HepG2 (cell line): ENCODE measurements at regions not wholly inside any gene's neighbourhood (a gene's known extent, or its start where the extent isn't known, plus 50 kb on each side); places are given as distances from the start of the nearest gene placed in this dataset.

Source experiments
- ATAC-seq: fragments of 200-7000 bp; cut with Tn5 transposase; 3 replicates; pipeline ENCODE4 v1.9.1; 2020; ENCODE audit warnings: mild to moderate bottlenecking, moderate library complexity
- BruUV-seq: library from RNA; stranded (reverse); fragments of 400-500 nt; replicated peaks from 2 replicates; lab custom pipeline; 2021; lab: Mats Ljungman, UMichigan
- CTCF ChIA-PET: fragments of 300-600 bp; formaldehyde crosslinking; extraction: SDS; loops from one replicate; lab custom pipeline; 2021; ENCODE audit warnings: low total read pairs, inconsistent platforms, low intra/inter-chr PET ratio; lab: Yijun Ruan, JAX
- POLR2A ChIA-PET: fragments of 350-600 bp; sonication (Branson Sonifier 250); formaldehyde crosslinking; loops from one replicate; lab custom pipeline; 2020; ENCODE audit warnings: antibody characterized with exemption, inconsistent platforms; lab: Yijun Ruan, JAX
- DNase-seq: peaks from one replicate; pipeline ENCODE4 v3.0.0-alpha.2; 2015; ENCODE audit warnings: low spot score
- FAIRE-seq: peaks from 3 replicates; lab custom pipeline; 2011; peaks lifted over from hg19 to GRCh38; lab: Jason Lieb, UNC
- H2AFZ ChIP-seq: one replicate; pipeline ENCODE4 v1.6.1; 2011; ENCODE audit warnings: low read length, inconsistent platforms
- H3K27ac ChIP-seq: fragments of 300-600 bp; 3 replicates; pipeline ENCODE4 v1.8.0; 2011; ENCODE audit warnings: mixed run types, mild to moderate bottlenecking, mixed read lengths, low read length, inconsistent platforms; ENCODE audit not compliant: insufficient read depth; ENCODE audit errors: extremely low read length
- H3K27me3 ChIP-seq, 2 experiments: fragments of 200-600 bp in 1 of 2; 2 replicates in 1 of 2; 3 replicates in 1 of 2; pipeline versions ENCODE4 v1.6.0 to v1.8.0; 2011; ENCODE audit warnings: low read length in 2 of 2, mild to moderate bottlenecking in 2 of 2, moderate library complexity in 2 of 2, inconsistent platforms in 1 of 2; ENCODE audit not compliant: insufficient read depth in 2 of 2, control insufficient read depth in 1 of 2
- H3K36me3 ChIP-seq, 2 experiments: fragments of 200-600 bp in 1 of 2; replicated peaks in 1 of 2; 2 replicates in 1 of 2; 3 replicates in 1 of 2; pipeline versions ENCODE4 v1.5.1 to v1.8.0; 2011; ENCODE audit warnings: low read length in 2 of 2, inconsistent platforms in 1 of 2; ENCODE audit not compliant: insufficient read depth in 2 of 2, control insufficient read depth in 1 of 2
- H3K4me1 ChIP-seq: 2 replicates; pipeline ENCODE4 v1.5.1; 2012; ENCODE audit warnings: low read length, inconsistent platforms; ENCODE audit not compliant: insufficient read depth
- H3K4me2 ChIP-seq: 2 replicates; pipeline ENCODE4 v1.6.0; 2011; ENCODE audit warnings: low read depth, low read length, inconsistent platforms
- H3K4me3 ChIP-seq, 3 experiments: fragments of 200-600 bp in 1 of 3; sonication (generic), shearing (Covaris generic) in 1 of 3; replicated peaks in 1 of 3; 2 replicates each; pipeline ENCODE4 v1.5.1; 2011 to 2016; ENCODE audit warnings: low read length in 3 of 3, inconsistent platforms in 2 of 3, low read depth in 2 of 3, mild to moderate bottlenecking in 2 of 3, control low read depth in 1 of 3, mixed read lengths in 1 of 3; ENCODE audit not compliant: insufficient read depth in 1 of 3
- H3K79me2 ChIP-seq: one replicate; pipeline ENCODE4 v1.6.1; 2011; ENCODE audit warnings: low read length, inconsistent platforms; ENCODE audit not compliant: insufficient read depth
- H3K9ac ChIP-seq: 2 replicates; pipeline ENCODE4 v1.6.0; 2011; ENCODE audit warnings: mild to moderate bottlenecking, low read depth, low read length, inconsistent platforms; ENCODE audit not compliant: insufficient read depth
- H3K9me3 ChIP-seq: 2 replicates; pipeline ENCODE4 v1.5.1; 2012; ENCODE audit warnings: mild to moderate bottlenecking, low read length
- H4K20me1 ChIP-seq: 2 replicates; pipeline ENCODE4 v1.6.0; 2011; ENCODE audit warnings: inconsistent platforms, mild to moderate bottlenecking, low read length, moderate library complexity; ENCODE audit not compliant: insufficient read depth
- AKNA ChIP-seq: sonication (generic); formaldehyde crosslinking; IDR thresholded peaks from 2 replicates; pipeline ENCODE4 v1.4.0; 2020; ENCODE audit warnings: missing genetic modification reagents, borderline replicate concordance
- GATA4 ChIP-seq: sonication (generic); IDR thresholded peaks from 2 replicates; pipeline ENCODE4 v1.6.1; 2016; ENCODE audit warnings: antibody characterized with exemption, low read depth, borderline replicate concordance
- KLF15 ChIP-seq: sonication (generic); formaldehyde crosslinking; IDR thresholded peaks from 2 replicates; pipeline ENCODE4 v1.8.1; 2023; ENCODE audit warnings: borderline replicate concordance, mild to moderate bottlenecking, inconsistent platforms, missing genetic modification reagents, mixed read lengths
- SMAD3 ChIP-seq: sonication (generic); formaldehyde crosslinking; IDR thresholded peaks from 2 replicates; pipeline ENCODE4 v1.4.0; 2020; ENCODE audit warnings: missing genetic modification reagents
- ZFP90 ChIP-seq: sonication (generic); formaldehyde crosslinking; IDR thresholded peaks from 2 replicates; pipeline ENCODE4 v1.8.0; 2022; ENCODE audit warnings: missing genetic modification reagents, mild to moderate bottlenecking, inconsistent platforms, borderline replicate concordance
- ZNF557 ChIP-seq: sonication (generic); formaldehyde crosslinking; IDR thresholded peaks from 2 replicates; pipeline ENCODE4 v1.4.0; 2020; ENCODE audit warnings: missing genetic modification reagents
- ZNF577 ChIP-seq: sonication (generic); formaldehyde crosslinking; IDR thresholded peaks from 2 replicates; pipeline ENCODE4 v1.4.0; 2020; ENCODE audit warnings: mild to moderate bottlenecking, low read depth, missing genetic modification reagents, borderline replicate concordance
- ZNF629 ChIP-seq: sonication (generic); formaldehyde crosslinking; conservative IDR thresholded peaks from 2 replicates; pipeline ENCODE4 v1.5.0; 2020; ENCODE audit warnings: missing genetic modification reagents
- ZNF710 ChIP-seq: sonication (generic); formaldehyde crosslinking; IDR thresholded peaks from 2 replicates; pipeline ENCODE4 v1.5.0; 2020; ENCODE audit warnings: mild to moderate bottlenecking, missing genetic modification reagents, borderline replicate concordance
- WGBS: methylation state at CpG from one replicate; pipeline ENCODE4 v1.1.6; 2017; ENCODE audit warnings: low lambda C conversion rate; 5-methylcytosine and 5-hydroxymethylcytosine counted together
- in situ Hi-C: cut with HindIII; loops from 2 replicates; pipeline ENCODE4 v1.10.0; 2017; ENCODE audit warnings: low pct_unique_long_range_greater_than_20kb; ENCODE audit not compliant: extremely low pct_ligation_motif_present
- intact Hi-C: fragments of 100-400 bp; cut with micrococcal nuclease; formaldehyde crosslinking; loops from one replicate; pipeline ENCODE4 v1.10.0; 2022; ENCODE audit not compliant: unreplicated experiment
- TF ChIP-seq, protein P1 (sequence below): sonication (generic); formaldehyde crosslinking; IDR thresholded peaks from 2 replicates; pipeline ENCODE4 v1.4.0; 2020; ENCODE audit warnings: mild to moderate bottlenecking, missing genetic modification reagents

- Histone ChIP-seq H3K4me2 (no peak overlapping the region), H3K9me3 (no peaks in the 10 kb centered on the region), H3K9ac (no peak overlapping the region), H2AFZ (no peak overlapping the region), H3K27ac (no peak overlapping the region), H4K20me1 (no peaks in the 10 kb centered on the region)
- intact Hi-C loops (no loop called here), in situ Hi-C loops (no loop called here)
- no TSS peak for BruUV-seq
- POLR2A ChIA-PET = no interaction called here
- TF ChIP-seq ZNF557 (no peak), ZNF577 (no peak), ZNF629 (CRISPR knock-in tag) (no peak), KLF15 (CRISPR knock-in tag) (no peak), ZNF710 (no peak), ZFP90 (CRISPR knock-in tag) (no peak), SMAD3 (no peak), AKNA (CRISPR knock-in tag) (no peak), GATA4 (no peak)
- TF ChIP-seq, protein P1, sequence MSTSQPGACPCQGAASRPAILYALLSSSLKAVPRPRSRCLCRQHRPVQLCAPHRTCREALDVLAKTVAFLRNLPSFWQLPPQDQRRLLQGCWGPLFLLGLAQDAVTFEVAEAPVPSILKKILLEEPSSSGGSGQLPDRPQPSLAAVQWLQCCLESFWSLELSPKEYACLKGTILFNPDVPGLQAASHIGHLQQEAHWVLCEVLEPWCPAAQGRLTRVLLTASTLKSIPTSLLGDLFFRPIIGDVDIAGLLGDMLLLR (CRISPR knock-in tag) = no peak
- TF ChIP-seq, all 625 proteins: peak for 0
- WGBS = 0% methylated on average over 1 of the region's 1 CpG
- DNase-seq (no peak), FAIRE-seq (no peak), ATAC-seq (no peak)
- no peaks in the 10 kb centered on the region for H3K79me2 ChIP-seq
- no peaks in the 10 kb centered on the region for H3K4me1 ChIP-seq
- CTCF ChIA-PET = no interaction called here
- no peaks in the 10 kb centered on the region for H3K36me3 ChIP-seq
- no peak overlapping the region for H3K4me3 ChIP-seq
- H3K27me3 ChIP-seq = no peaks in the 10 kb centered on the region
These were observed 143.0 kb downstream of the PPP1R3A start for GRCh38 chr7:113775804-113776203.
